ENCODE measurements at regions not wholly inside any gene's neighbourhood (a gene's known extent, or its start where the extent isn't known, plus 50 kb on each side); places are given as distances from the start of the nearest gene placed in this dataset.

- no peak for TF ChIP-seq CTCF (conservative IDR thresholded peaks at IDR 0.05)
- Mint-ChIP-seq H3K9me3 (no peaks in the 10 kb centered on the region), H3K36me3 (ENCODE audit: low read depth) (no peaks in the 10 kb centered on the region), H3K27me3 (ENCODE audit: low read depth) (no peaks in the 10 kb centered on the region), H3K4me1 (peaks cover 56% of the 10 kb centered on the region), H3K4me3 (no peak overlapping the region), H3K27ac (ENCODE audit: unreplicated experiment) (peak overlapping the region; percentile 59)
- no peak for DNase-seq (ENCODE audit: low read depth, low spot score)
Observed at GRCh38 chr2:45256867-45257641, 247.8 kb upstream of the SIX2 start.

- peaks cover 53% of the 10 kb centered on the region for H3K4me1 Mint-ChIP-seq
- no peaks in the 10 kb centered on the region for H3K36me3 Mint-ChIP-seq (ENCODE audit: low read depth)
- H3K4me3 Mint-ChIP-seq: no peak overlapping the region
- TF ChIP-seq CTCF (conservative IDR thresholded peaks at IDR 0.05): no peak
- no peaks in the 10 kb centered on the region for H3K27me3 Mint-ChIP-seq (ENCODE audit: low read depth)
- DNase-seq (ENCODE audit: low read depth, low spot score): no peak
- H3K27ac Mint-ChIP-seq (ENCODE audit: unreplicated experiment): no peak overlapping the region
- no peaks in the 10 kb centered on the region for H3K9me3 Mint-ChIP-seq
Observed at GRCh38 chr2:45256173-45256866, 247.1 kb upstream of the SIX2 start.

GRCh38 chr2:45255563-45255962, 246.3 kb upstream of the SIX2 start:
- no peak for DNase-seq (ENCODE audit: low read depth, low spot score)
- Mint-ChIP-seq H3K27ac (ENCODE audit: unreplicated experiment) (peak overlapping the region; percentile 64), H3K9me3 (no peaks in the 10 kb centered on the region), H3K4me3 (no peak overlapping the region), H3K27me3 (ENCODE audit: low read depth) (no peaks in the 10 kb centered on the region), H3K36me3 (ENCODE audit: low read depth) (no peaks in the 10 kb centered on the region), H3K4me1 (peaks cover 45% of the 10 kb centered on the region)
- no peak for TF ChIP-seq CTCF (conservative IDR thresholded peaks at IDR 0.05)

- no peaks in the 10 kb centered on the region for H3K36me3 Mint-ChIP-seq (ENCODE audit: low read depth)
- no peak overlapping the region for H3K27ac Mint-ChIP-seq (ENCODE audit: unreplicated experiment)
- TF ChIP-seq CTCF (conservative IDR thresholded peaks at IDR 0.05): no peak
Observed at GRCh38 chr2:45254025-45254424, 244.8 kb upstream of the SIX2 start.

GRCh38 chr2:45253151-45253550, 243.9 kb upstream of the SIX2 start:
- Mint-ChIP-seq H3K9me3 (no peaks in the 10 kb centered on the region), H3K4me1 (peaks cover 33% of the 10 kb centered on the region), H3K27ac (ENCODE audit: unreplicated experiment) (no peak overlapping the region), H3K36me3 (ENCODE audit: low read depth) (no peaks in the 10 kb centered on the region), H3K4me3 (no peak overlapping the region), H3K27me3 (ENCODE audit: low read depth) (no peaks in the 10 kb centered on the region)
- DNase-seq (ENCODE audit: low read depth, low spot score): no peak
- TF ChIP-seq CTCF (conservative IDR thresholded peaks at IDR 0.05): no peak

More at GRCh38 chr2:45254025-45254424, 244.8 kb upstream of the SIX2 start:
- DNase-seq (ENCODE audit: low read depth, low spot score): no peak
- Mint-ChIP-seq H3K9me3 (no peaks in the 10 kb centered on the region), H3K4me1 (peaks cover 34% of the 10 kb centered on the region), H3K4me3 (no peak overlapping the region), H3K27me3 (ENCODE audit: low read depth) (no peaks in the 10 kb centered on the region)

Measured in neural crest cell (in vitro differentiated cells).